ENCODE measurements at regions not wholly inside any gene's neighbourhood (a gene's known extent, or its start where the extent isn't known, plus 50 kb on each side); places are given as distances from the start of the nearest gene placed in this dataset.
"Not testable (repeated sequence)": the region's sequence is repeated elsewhere in the genome, so short reads cannot be mapped to it uniquely, and the experiment has no call there.

DNA sequence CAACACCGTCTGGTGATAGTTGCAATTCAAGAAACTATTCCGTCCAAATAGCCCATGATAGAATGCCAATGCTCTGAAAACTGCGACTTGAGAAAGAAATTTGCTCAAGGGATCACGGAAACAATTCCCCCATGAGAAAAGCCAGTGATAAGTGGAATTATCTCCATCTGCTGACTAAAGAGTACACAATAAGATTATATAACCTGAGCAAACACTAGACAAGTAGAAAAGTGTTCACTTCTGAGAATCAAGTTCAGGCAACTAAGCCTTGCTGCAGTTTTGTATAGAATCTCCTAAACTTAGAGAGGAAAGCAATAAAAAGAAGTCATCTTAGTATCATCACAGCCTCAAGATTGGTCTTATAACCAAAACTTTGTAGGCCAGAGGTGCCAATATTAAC lies 336.3 kb upstream of the NRXN1 start:
- FAIRE-seq, result no peak

DNA sequence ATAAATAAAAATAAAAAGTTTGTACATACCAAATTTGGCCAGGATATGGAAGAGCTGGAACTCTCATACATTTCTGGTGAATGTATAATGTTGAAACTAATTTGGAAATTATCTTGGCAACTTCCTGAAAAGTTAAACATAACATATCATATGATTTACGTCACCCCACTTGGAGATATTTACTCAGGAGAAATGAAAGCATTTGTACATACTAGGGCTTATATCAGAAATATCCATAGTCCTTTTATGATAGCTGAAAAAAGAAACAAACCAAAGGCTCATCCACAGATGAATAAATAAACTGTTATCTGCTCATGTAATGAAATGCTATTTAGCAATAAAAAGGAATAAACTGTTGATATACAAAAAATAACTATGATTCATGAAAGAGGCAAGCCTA lies 318.2 kb upstream of the NRXN1 start:
- FAIRE-seq, result no peak

DNA sequence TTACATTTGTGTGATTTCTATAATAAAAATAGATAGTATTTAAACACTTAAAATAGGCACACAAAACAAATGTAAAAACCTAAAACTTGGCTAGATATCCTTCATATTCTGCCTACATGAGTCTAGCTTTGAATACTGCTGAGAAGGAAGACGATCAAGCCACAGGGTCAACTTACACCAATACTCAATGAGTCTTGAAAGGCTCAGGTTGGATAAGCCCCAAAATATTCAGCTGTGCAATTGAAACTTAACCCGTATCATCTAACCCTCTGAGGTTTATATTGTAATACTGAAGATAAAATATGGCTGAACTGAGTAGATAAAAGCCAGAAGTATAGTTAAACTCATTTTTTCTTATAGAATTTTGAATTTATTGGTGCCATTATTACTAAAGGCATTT lies 313.0 kb upstream of the NRXN1 start:
- no peak for FAIRE-seq

DNA sequence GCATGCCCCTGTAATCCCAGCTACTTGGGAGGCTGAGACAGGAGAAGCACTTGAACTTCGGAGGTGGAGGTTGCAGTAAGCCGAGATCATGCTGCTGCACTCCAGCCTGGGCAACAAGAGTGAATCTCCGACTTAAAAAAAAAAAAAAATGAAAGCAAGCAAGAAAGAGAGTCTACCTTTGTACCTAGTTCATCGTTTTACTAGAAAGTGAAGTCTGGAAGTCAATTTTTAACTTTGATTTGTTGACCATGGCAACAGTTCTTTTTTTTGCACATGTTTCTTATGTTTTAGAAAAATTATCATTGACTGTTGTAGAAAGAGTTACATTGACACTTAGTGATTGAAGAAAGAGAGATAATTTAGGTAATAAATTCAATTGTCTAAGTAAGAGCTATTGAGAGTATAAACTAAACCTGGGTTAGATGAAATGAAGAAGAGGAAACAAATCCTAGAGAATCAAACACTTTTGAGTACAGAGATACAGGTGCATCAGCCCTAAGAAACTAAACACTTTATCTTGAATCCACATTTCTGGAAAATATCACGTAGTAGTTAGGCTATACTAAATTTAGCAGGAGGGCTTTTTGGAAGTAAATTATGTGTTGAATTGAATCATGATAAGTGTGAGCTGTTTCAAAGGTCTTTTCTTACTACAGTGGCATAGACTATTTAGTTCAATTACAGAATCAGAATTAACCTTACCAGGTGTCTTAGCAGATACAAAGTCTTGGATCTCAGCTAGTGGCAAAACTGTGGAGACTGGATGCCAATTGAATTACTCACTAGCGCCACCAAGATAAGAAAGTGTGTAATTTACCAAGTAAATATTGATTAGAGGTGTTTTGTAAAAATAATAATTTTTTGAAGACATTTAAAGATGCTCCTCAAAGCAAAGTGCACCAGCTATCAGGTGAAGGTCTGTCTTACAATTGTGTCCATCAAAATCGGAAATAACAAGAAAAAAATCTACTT lies 303.4 kb upstream of the NRXN1 start:
- FAIRE-seq, result no peak

DNA sequence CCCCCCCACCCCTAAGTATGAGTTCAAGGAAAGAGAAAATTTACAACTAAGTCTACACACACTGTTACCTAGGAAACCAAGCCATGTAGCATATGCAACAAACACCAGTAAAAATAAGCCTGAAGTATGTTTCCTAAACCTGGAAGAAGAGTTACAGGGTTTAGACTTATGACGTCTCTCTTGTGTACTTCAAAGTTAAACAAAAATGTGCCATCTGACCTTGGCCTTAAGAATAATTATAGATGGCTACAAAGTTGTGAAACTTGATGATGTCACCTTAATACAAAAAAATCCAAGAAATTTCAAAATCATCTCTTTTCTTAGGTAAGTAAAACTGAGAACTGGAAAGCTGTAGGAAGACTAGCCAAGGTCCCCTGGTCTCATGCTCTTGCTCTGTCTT lies 297.6 kb upstream of the NRXN1 start:
- no peak for FAIRE-seq

DNA sequence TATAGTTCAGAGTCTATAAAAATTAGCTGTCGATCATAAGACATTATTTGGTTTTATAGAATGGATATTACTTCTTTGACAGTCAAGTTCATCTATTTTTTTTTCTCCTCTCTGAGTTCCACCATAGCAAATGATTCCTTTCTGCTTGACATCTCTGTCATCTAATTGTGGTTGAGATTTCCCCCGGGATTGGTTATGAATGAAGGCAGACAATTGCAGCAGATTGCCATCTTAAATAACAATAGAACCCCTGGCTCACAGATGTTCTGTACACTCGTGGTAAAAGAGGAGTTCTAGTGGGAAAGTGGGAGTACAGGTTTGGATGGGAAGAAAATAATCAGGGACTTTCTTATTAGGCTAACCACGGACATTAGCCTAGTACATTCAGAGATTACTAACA lies 292.1 kb upstream of the NRXN1 start:
- no peak for FAIRE-seq

DNA sequence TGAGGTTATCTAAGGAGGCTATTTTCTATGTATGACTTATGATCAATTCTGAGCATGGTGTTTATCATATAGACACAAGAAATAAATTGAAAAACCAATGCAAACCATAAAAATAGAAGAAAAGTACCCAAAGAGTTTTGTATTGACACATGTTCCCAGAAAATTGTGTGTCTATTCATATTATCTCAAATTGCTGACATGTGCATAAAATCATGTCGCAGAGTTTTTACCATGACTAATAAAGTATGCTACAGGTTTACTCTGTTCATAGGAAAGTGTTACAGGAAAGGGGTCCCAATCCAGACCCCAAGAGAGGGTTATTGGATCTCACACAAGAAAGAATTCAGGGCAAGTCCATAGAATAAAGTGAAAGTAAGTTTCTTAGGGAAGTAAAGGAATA lies 290.7 kb upstream of the NRXN1 start:
- no peak for FAIRE-seq

DNA sequence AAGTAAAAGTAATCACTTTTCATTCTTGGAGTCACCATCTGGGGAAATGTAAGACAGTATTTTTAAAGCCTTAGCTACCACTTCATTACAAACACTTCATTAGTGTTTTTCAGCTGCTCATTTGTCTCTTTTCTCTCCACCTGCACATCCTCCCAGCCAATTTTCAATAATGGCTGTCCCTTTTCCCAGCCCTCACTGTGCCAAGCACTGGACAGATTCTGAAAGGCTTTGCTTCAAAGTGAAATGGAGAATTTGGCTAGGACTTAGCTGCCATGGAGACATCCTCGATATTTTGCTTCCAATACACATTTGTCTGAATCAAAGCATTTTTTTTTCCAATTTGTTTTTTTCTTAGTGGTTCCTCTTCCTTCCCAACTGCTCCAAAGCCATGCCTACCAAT lies 272.4 kb upstream of the NRXN1 start:
- FAIRE-seq, result no peak

DNA sequence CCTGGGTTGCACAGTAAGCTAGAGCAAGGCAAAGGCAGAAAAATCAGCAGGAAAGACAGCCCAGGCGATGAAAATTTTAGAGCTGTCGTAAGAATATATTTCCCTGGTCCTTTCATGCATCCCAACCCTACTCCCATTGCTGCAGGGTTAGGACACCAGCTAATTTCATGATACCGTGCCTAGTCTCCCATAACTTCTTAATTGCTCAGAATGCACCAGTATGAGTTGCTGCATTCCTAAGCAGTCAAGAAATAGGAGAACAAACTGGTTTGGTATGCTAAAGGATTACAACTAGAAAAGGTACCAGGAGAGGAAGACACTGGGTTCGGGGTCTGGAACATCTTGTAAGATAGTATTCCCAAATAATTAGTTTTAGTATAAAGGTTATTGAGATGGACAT lies 269.4 kb upstream of the NRXN1 start:
- FAIRE-seq, result no peak

DNA sequence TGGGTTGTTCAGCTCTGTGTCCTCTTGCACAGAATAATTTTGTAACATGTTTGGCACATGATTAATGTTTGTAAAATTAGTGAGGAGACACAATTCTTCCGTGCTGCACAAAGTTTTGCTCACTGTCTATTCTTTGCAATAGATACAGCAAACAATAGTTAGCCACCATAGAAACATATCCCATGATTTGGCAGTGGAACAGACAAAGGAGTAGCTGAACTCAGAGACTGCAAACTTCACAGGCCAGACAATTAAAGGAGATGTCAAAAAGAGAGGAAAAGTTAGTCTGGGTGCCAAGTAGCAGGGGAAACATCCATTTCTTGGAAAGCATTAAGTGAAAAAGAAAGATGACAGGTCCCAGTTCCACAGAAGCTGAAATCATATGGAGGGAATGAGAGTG lies 267.4 kb upstream of the NRXN1 start:
- FAIRE-seq, result no peak

DNA sequence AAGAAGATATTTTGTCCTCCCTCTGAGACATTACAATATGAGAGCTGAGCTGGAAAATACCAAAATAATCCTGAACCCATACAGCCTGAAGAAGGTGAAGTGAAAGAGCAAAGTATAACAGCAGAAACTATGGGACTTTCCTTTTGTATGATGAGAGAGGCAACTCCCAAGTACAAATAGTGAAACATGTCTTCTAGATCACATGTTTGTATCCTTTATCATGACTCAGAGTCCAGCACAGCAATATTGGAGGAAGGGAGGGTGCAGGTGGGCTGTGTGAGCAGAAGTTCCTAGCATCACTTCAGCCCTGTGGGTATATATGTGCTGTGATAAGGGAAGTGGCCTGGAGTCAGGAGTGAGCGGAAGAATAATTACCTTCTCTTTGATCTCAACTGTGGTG lies 265.6 kb upstream of the NRXN1 start:
- FAIRE-seq, result no peak

DNA sequence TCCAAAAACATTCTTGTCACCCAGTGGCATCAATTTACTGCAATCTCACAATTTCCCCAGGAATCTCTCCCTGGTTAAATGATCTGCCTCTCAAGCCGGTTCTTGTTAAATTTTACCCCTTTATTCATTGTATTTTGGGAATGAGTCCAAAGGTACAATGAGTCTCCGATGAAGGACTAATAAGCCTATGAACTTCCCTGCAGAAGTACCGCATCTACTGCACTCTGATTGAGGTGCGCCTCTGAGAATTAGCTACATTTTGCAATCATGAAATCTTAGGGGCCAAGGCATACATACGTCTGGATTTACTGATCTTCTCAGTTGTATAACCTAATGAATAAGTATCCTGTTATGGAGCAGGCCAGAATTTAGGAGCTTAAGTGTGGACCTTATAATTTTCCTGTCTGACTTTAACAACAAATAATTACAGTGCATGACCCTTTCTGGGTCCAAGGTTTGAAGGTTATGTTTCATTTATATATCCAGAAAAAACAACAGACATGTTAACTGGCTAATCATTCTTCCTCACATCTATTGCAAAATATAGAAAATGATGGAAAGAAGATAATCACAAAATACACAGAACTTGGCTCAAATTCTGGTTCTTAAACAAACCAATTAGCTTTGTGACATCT lies 261.8 kb upstream of the NRXN1 start:
- FAIRE-seq, result no peak

DNA sequence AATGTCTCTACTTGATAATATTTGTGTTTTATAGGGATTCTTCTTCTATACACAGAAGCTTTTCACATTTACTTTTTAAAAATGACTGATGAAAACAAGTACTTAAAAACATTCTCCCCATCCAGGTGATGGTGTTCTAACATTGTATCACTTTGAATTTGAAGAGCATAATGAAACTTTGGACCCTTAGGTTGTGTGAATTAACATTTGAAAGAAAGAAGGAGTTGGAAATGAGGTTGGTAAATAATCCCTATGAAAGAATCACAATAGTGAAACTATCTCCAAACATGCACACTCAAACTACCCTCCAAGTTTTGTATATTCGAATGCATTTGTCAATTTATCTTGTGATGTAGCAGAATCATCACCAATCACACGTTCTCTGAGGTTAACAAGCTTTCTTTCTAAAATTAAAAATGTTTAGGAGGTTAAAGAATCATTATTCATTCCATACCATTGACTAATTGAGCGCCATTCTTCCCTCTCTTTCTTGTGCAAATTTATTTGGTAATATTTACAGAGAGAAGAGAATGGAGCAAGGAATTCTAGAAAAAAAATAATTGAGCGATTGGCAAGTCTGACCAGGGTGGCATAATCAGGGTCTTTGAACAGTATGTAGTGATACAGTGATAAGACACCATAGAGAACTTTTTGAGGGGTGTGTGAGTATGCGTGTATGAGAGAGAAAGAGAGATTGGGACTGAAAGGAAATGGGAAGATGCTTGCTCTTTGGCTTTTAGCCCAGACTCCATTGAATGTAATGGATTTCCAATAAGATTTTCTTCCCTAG lies 260.0 kb upstream of the NRXN1 start:
- peak; percentile 45 for FAIRE-seq

DNA sequence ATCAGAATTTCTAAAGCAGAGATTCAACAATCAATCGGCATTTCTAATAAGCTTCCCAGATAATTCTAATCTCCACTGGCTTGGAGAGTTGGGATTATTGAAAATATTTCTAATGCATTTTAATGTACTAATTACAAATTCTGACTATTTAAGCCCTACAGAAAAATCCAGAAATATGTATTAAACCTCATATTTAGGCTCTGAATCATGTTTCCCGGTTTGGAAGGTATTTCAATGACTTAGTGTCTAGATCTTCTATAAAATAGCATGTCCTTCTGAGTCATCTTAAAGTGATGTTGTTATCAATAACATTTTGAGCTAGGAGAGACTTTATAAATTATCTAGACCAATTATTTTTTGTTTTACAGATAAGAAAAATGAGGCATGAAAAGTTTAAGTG lies 258.8 kb upstream of the NRXN1 start:
- no peak for FAIRE-seq

DNA sequence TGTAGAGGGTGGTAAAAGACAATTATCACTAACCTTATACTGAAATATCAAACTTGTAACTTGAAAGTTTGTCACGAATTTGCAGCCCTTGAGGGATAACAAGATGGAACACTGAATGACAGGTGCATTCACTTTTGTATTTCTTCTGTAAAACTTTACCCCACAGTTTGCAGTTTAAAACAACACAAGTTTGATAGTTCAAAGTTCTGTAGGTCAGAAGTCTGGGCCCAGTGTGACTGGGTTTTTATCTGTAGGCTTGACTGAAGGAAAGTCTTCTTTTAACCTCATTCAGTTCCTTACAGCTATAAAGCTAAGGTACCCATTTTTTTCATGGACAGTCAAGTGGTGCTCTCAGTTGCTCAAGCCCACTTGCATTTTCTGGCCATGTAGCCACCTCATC lies 257.1 kb upstream of the NRXN1 start:
- no peak for FAIRE-seq

DNA sequence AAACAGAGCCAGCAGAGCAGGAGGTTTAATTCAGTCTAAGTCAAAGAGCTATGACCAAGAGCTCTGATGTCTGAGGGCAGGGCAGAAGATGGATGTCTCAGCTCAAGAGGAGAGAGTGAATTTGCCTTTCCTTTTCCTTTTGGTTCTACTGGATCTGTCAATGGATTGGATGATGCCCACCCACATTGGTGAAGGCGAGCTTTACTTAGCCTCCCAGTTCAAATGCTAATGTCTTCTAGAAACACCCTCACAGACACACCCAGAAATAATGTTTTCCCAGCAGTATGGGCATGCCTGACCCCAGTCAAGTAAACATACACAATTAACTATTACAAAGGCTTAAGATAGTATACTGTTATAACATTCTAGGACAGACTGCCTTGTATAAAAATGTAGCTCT lies 236.3 kb upstream of the NRXN1 start:
- FAIRE-seq, result no peak

DNA sequence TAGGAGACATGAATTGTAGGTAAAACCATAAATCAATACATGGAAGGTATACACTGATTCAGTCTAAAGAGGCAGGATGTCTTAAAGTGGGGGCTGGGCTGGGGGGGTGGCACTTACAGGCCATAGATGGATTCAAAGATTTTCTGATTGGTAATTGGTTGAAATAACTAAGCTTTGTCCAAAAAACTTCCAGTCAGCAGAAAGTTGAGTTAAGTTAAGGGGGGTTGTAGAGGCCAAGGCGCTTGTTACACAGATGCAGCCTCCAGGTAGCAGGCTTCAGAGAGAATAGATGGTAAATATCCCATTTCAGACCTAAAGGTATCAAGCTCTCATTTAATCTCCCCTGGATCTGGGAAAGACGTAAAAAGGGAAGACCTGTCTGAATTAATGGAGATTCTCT lies 233.6 kb upstream of the NRXN1 start:
- FAIRE-seq, result no peak

DNA sequence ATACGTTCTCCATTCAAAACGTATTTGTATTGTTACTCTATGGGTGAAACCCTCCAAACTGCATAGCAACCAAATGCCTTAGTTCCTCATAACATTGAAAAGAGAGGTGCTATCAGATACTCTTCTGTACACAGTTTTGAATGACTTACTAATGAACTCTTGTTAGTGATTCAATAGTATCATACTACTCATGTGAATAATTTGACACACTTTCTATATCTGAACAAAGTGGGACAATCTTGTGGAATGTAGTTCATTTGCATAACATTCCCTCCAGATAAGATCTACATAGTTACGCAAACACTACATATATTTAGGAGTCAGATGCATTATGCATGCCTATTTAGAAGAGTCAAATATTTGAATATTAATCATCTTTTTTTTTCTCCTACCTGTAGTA lies 232.0 kb upstream of the NRXN1 start:
- FAIRE-seq, result no peak

DNA sequence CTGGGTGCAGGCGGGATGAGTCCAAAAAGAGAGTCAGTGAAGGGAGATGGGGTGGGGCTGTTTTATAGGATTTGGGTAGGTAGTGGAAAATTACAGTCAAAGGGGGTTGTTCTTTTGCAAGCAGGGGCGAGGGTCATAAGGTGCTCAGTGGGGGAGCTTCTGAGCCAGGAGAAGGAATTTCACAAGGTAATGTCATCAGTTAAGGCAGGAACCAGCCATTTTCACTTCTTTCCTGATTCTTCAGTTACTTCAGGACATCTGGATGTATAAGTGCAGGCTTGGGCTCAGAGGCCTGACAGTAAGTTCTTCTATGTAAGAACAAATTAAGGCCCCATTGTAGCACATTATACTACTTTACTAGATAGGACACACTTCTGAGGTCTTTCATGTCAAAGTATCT lies 231.2 kb upstream of the NRXN1 start:
- FAIRE-seq, result not testable (repeated sequence)

DNA sequence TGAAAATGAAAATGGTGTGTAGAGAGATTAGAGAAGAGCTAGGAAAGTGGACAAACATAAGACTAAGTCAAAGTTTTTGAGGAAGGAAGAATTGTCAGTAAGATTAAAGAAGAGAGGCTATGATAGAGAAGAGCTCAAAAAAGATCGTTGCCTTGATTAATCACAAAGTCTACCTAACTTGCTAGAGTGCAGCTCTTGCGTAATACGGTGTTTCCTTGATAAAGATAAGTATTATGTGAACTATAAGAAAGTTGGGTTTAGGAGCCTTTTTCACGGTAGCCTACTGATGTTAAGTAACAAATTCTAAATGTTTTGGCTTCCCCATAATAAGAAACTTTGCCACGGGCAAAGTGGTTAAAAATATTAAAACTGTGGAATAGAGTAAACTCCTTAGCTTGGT lies 226.4 kb upstream of the NRXN1 start:
- FAIRE-seq, result no peak

DNA sequence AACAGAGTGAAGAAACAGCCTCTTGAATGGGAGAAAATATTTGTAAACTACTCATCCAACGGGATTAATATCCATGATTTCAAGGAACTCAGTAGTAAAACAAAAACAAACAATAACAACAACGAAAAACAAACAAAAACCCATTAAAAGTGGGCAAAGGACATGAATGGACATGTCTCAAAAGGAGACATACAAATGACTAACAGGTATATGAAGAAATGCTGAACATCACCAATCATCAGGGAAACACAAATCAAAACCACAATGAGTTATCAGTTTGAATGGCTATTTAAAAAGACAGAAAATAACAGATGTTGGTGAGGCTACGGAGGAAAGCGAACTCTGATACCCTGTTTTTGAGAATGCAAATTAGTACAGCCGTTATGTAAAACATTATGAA lies 224.8 kb upstream of the NRXN1 start:
- no peak for FAIRE-seq

DNA sequence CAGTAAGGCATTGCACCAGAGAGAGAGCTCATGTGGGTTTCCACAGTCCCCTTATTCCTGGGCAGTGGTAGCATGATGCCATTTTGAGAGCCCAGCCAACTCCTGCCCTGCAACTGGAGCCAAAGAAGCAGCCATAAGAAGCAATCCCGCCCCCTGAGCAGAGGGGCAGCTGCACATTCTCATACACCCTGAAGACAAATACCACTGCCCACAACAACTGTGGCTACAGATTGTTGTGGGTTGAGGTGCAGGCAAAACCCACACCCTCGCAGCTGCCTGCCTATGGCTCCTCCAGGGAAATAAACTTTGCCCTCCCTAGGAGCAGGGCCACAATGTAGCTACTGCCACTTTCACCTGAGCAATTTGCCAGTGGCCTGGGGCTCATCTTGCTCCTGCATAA lies 219.4 kb upstream of the NRXN1 start:
- no peak for FAIRE-seq

DNA sequence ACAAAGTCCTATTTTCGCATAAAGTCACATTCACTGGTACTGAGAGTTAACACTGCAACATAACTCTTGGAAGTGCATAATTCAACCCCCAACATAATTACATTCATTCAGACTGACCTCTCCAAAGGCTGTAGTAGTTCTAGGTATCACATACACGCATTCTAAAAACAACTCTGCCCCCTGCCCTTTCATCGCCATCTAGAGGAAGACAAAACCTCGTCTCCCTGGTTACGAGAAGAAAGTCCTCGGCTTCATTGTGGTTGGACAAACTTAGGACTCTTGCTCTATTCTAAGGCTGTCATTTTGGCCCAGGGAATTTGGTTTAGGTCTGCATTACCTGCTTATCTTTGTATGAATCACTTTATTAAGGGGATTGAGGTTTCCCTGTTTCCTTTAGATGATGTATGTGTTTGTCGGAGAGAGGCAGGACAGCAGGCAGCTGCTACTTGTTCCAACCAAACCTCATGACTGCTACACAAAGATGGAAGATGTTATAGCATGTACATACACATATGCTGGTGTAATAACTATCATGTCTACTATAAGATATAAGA lies 215.4 kb upstream of the NRXN1 start:
- no peak for FAIRE-seq

Measured in islet of Langerhans (tissue), 1 donor.